HG02588 (cell line): ENCODE measurements at regions not wholly inside any gene's neighbourhood (a gene's known extent, or its start where the extent isn't known, plus 50 kb on each side); places are given as distances from the start of the nearest gene placed in this dataset.

Source experiments
- ATAC-seq: cut with Tn5 transposase; IDR thresholded peaks from one replicate; pipeline ENCODE4 v1.9.1; 2021; ENCODE audit warnings: mild to moderate bottlenecking, moderate library complexity; ENCODE audit not compliant: unreplicated experiment

GRCh38 chr18:28714498-28714897 lies 537.6 kb upstream of the CDH2 start:
- ATAC-seq, result no peak

GRCh38 chr18:28712796-28713425 lies 536.0 kb upstream of the CDH2 start:
- ATAC-seq, result no peak

- ATAC-seq, result no peak
Observed at GRCh38 chr18:28712172-28712571, 535.2 kb upstream of the CDH2 start.

GRCh38 chr18:28711096-28711495 lies 534.2 kb upstream of the CDH2 start:
- no peak for ATAC-seq

- no peak for ATAC-seq
Observed at GRCh38 chr18:28707006-28707405, 530.1 kb upstream of the CDH2 start.

- no peak for ATAC-seq
Observed at GRCh38 chr18:28706397-28706796, 529.5 kb upstream of the CDH2 start.

GRCh38 chr18:28705482-28705881 lies 528.6 kb upstream of the CDH2 start:
- ATAC-seq, result no peak

GRCh38 chr18:28692337-28692736 lies 515.4 kb upstream of the CDH2 start:
- ATAC-seq, result no peak

- ATAC-seq, result no peak
Observed at GRCh38 chr18:28691496-28691840, 514.5 kb upstream of the CDH2 start.

- no peak for ATAC-seq
Observed at GRCh38 chr18:28690836-28691495, 514.0 kb upstream of the CDH2 start.

GRCh38 chr18:28690100-28690499 lies 513.2 kb upstream of the CDH2 start:
- no peak for ATAC-seq

GRCh38 chr18:28689588-28689987 lies 512.7 kb upstream of the CDH2 start:
- ATAC-seq, result no peak

GRCh38 chr18:28684746-28685355 lies 507.9 kb upstream of the CDH2 start:
- ATAC-seq, result no peak

GRCh38 chr18:28682912-28683311 lies 506.0 kb upstream of the CDH2 start:
- no peak for ATAC-seq

- no peak for ATAC-seq
Observed at GRCh38 chr18:28669165-28669564, 492.2 kb upstream of the CDH2 start.

- ATAC-seq, result no peak
Observed at GRCh38 chr18:28666216-28666615, 489.3 kb upstream of the CDH2 start.

- no peak for ATAC-seq
Observed at GRCh38 chr18:28657961-28658360, 481.0 kb upstream of the CDH2 start.

GRCh38 chr18:28652654-28653053 lies 475.7 kb upstream of the CDH2 start:
- ATAC-seq, result no peak

- ATAC-seq, result no peak
Observed at GRCh38 chr18:28651298-28651697, 474.4 kb upstream of the CDH2 start.

- no peak for ATAC-seq
Observed at GRCh38 chr18:28650860-28651259, 473.9 kb upstream of the CDH2 start.

GRCh38 chr18:28647961-28648360 lies 471.0 kb upstream of the CDH2 start:
- no peak for ATAC-seq

GRCh38 chr18:28637897-28638296 lies 461.0 kb upstream of the CDH2 start:
- ATAC-seq, result no peak

- no peak for ATAC-seq
Observed at GRCh38 chr18:28635530-28635929, 458.6 kb upstream of the CDH2 start.
